Heart left ventricle (tissue), 13 donors: ENCODE measurements at regions not wholly inside any gene's neighbourhood (a gene's known extent, or its start where the extent isn't known, plus 50 kb on each side); places are given as distances from the start of the nearest gene placed in this dataset.

Experiments used
- CTCF ChIP-seq, 12 donors: fragments of 200-600 bp; sonication (generic) in 4 of 12; IDR thresholded peaks; one replicate each; pipeline versions ENCODE4 v1.5.0 to v1.8.0; 2018 to 2022; ENCODE audit warnings: antibody characterized with exemption in 12 of 12, mild to moderate bottlenecking in 5 of 12
- POLR2A ChIP-seq, 2 donors: fragments of 450-650 bp; IDR thresholded peaks; one replicate each; pipeline ENCODE4 v1.6.1; 2017; ENCODE audit warnings: antibody characterized with exemption in 2 of 2, mild to moderate bottlenecking in 2 of 2, moderate library complexity in 2 of 2
- donor health status: ischemic (EF 13 %, LVEDD 7.1; RV severe dilation, severe dysfunction).
- donor health status: DM: no; HTN: yes; CAD: no.
- donor health status: DM: no; HTN: no; CAD: no.
- donor health status: ischemic (EF 25% LVEDD 6.9; RV normal size, moderate dysfunction).
- donor health status: ischemic (EF 25% LVEDD 5.7; RV mildly dilated, moderate dysfunction).
- donor health status: ischemic (EF 35%, LVEDD 5.7; RV mildly dilated, moderate dysfunction).
- donor health status: nonischemic (EF 11% LVEDD 7.7; RV severe dilation, severe dysfunction).
- donor health status: DM: yes; HTN: yes; CAD: no.
- donor health status: PGD.
- donor health status: ischemic (EF 29% LVEDD 5.4; RV normal size, mild dysfunction).
- donor health status: nonischemic (EF 23%, LVEDD 6.1; RV moderate dilation, normal function).

- TF ChIP-seq CTCF (IDR thresholded peaks at IDR 0.05) (no peak), POLR2A (IDR thresholded peaks at IDR 0.05) (no peak)
Measured at GRCh38 chr13:70720386-70720785, 612.1 kb upstream of the KLHL1 start.
